PC-9 (cell line): ENCODE measurements at regions not wholly inside any gene's neighbourhood (a gene's known extent, or its start where the extent isn't known, plus 50 kb on each side); places are given as distances from the start of the nearest gene placed in this dataset.
"Not testable (repeated sequence)": the region's sequence is repeated elsewhere in the genome, so short reads cannot be mapped to it uniquely, and the experiment has no call there.

ENCODE experiments used
- BruUV-seq: library from RNA; stranded (reverse); fragments of 400-500 nt; replicated peaks from 2 replicates; lab custom pipeline; 2021; lab: Mats Ljungman, UMichigan
- CTCF ChIA-PET: fragments of 300-600 bp; sonication (Branson Sonifier 250); formaldehyde crosslinking; loops from one replicate; lab custom pipeline; 2022; ENCODE audit warnings: antibody characterized with exemption; lab: Charles Lee
- POLR2A ChIA-PET: fragments of 300-600 bp; sonication (Branson Sonifier 250); formaldehyde crosslinking; loops from one replicate; lab custom pipeline; 2022; ENCODE audit warnings: antibody characterized with exemption; ENCODE audit not compliant: unreplicated experiment; lab: Charles Lee
- DNase-seq, 2 experiments: peaks; one replicate each; pipeline versions ENCODE4 v3.0.0 to v3.0.0-alpha.2; 2015 to 2022; ENCODE audit warnings: mixed read lengths in 1 of 2
- H2AFZ ChIP-seq: fragments of 200-600 bp; sonication (generic); 2 replicates; pipeline ENCODE4 v1.8.1; 2017; ENCODE audit warnings: antibody characterized with exemption
- H3F3A ChIP-seq: fragments of 200-600 bp; sonication (generic); 2 replicates; pipeline ENCODE4 v1.8.1; 2017; ENCODE audit warnings: antibody characterized with exemption, mild to moderate bottlenecking, low read depth; ENCODE audit not compliant: insufficient read depth
- H3K27ac ChIP-seq: fragments of 200-600 bp; sonication (generic); 2 replicates; pipeline ENCODE4 v1.6.1; 2016; ENCODE audit warnings: mixed run types
- H3K27me3 ChIP-seq: fragments of 200-600 bp; sonication (generic); 2 replicates; pipeline ENCODE4 v1.6.1; 2016; ENCODE audit warnings: low read depth, mixed run types; ENCODE audit not compliant: insufficient read depth
- H3K36me3 ChIP-seq: fragments of 200-600 bp; sonication (generic); 2 replicates; pipeline ENCODE4 v1.6.1; 2016; ENCODE audit warnings: low read depth, mixed run types
- H3K4me1 ChIP-seq: fragments of 200-600 bp; sonication (generic); replicated peaks from 2 replicates; pipeline ENCODE4 v1.6.1; 2016; ENCODE audit warnings: mixed run types; ENCODE audit not compliant: insufficient read depth
- H3K4me2 ChIP-seq: fragments of 200-600 bp; sonication (generic); 2 replicates; pipeline ENCODE4 v1.6.1; 2017; ENCODE audit warnings: mixed run types
- H3K4me3 ChIP-seq: fragments of 200-600 bp; sonication (generic); 2 replicates; pipeline ENCODE4 v1.6.1; 2016; ENCODE audit warnings: mixed run types
- H3K79me2 ChIP-seq: fragments of 200-600 bp; sonication (generic); 2 replicates; pipeline ENCODE4 v1.6.1; 2017; ENCODE audit warnings: low read depth, mixed run types
- H3K9me2 ChIP-seq: fragments of 200-600 bp; sonication (generic); 2 replicates; pipeline ENCODE4 v1.8.1; 2017; ENCODE audit warnings: mild to moderate bottlenecking; ENCODE audit not compliant: insufficient read depth
- H3K9me3 ChIP-seq: fragments of 200-600 bp; sonication (generic); 2 replicates; pipeline ENCODE4 v1.8.1; 2016; ENCODE audit warnings: low read depth; ENCODE audit not compliant: insufficient read depth
- H4K20me1 ChIP-seq: fragments of 200-600 bp; sonication (generic); 2 replicates; pipeline ENCODE4 v1.8.1; 2017; ENCODE audit not compliant: insufficient read depth
- EZH2 ChIP-seq: fragments of 200-600 bp; sonication (generic); IDR thresholded peaks from 2 replicates; pipeline ENCODE4 v1.8.0; 2017; ENCODE audit warnings: antibody characterized with exemption, low read depth
- intact Hi-C: fragments of 100-400 bp; cut with micrococcal nuclease; formaldehyde crosslinking; loops from one replicate; pipeline ENCODE4 v1.10.0; 2022; ENCODE audit not compliant: unreplicated experiment
- TF ChIP-seq, protein P1 (sequence below): fragments of 200-600 bp; sonication (generic); conservative IDR thresholded peaks from 2 replicates; pipeline ENCODE4 v1.6.1; 2017; ENCODE audit warnings: mixed run types, antibody characterized with exemption, mild to moderate bottlenecking, moderate library complexity

- H3K79me2 ChIP-seq = no peaks in the 10 kb centered on the region
- H3K27ac ChIP-seq = no peak overlapping the region
- H3K36me3 ChIP-seq = no peaks in the 10 kb centered on the region
- H2AFZ ChIP-seq = no peak overlapping the region
- H3K4me3 ChIP-seq = no peak overlapping the region
- no peaks in the 10 kb centered on the region for H3K9me3 ChIP-seq
- no peaks in the 10 kb centered on the region for H4K20me1 ChIP-seq
- no peaks in the 10 kb centered on the region for H3F3A ChIP-seq
- ChIA-PET CTCF (no interaction called here), POLR2A (no interaction called here)
- no peak for DNase-seq
- no peaks in the 10 kb centered on the region for H3K4me1 ChIP-seq
- intact Hi-C loops = no loop called here
- H3K9me2 ChIP-seq = no peaks in the 10 kb centered on the region
- no TSS peak for BruUV-seq
- H3K27me3 ChIP-seq = no peaks in the 10 kb centered on the region
- H3K4me2 ChIP-seq = no peak overlapping the region
- no peak for TF ChIP-seq EZH2
- TF ChIP-seq, protein P1, sequence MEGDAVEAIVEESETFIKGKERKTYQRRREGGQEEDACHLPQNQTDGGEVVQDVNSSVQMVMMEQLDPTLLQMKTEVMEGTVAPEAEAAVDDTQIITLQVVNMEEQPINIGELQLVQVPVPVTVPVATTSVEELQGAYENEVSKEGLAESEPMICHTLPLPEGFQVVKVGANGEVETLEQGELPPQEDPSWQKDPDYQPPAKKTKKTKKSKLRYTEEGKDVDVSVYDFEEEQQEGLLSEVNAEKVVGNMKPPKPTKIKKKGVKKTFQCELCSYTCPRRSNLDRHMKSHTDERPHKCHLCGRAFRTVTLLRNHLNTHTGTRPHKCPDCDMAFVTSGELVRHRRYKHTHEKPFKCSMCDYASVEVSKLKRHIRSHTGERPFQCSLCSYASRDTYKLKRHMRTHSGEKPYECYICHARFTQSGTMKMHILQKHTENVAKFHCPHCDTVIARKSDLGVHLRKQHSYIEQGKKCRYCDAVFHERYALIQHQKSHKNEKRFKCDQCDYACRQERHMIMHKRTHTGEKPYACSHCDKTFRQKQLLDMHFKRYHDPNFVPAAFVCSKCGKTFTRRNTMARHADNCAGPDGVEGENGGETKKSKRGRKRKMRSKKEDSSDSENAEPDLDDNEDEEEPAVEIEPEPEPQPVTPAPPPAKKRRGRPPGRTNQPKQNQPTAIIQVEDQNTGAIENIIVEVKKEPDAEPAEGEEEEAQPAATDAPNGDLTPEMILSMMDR = no peak
These were observed 276.3 kb downstream of the HNRNPD start for GRCh38 chr4:82097504-82097903.

DNA sequence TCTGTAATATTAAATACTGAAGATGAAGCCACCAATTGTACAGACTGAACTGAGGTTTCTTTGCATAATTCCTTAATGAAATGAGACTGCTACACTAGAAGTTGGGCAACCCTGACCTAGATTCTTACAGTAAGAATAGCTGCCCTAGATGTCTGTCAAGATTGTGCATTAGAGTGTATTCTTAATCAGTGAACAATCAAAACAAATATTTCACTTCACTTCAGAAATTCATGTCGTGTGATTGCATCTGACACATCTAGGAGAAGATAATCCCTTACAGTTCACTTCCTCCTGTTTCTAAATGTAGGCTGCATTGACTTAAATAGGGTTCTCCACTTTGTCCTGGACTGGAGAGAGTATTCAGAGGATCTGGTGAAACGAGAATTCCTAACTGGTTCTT, 283.1 kb downstream of the HNRNPD start:
- Histone ChIP-seq H3K9me3 (no peaks in the 10 kb centered on the region), H4K20me1 (no peaks in the 10 kb centered on the region), H3K4me3 (no peak overlapping the region), H3K4me2 (no peak overlapping the region), H3K79me2 (no peaks in the 10 kb centered on the region), H3K4me1 (no peaks in the 10 kb centered on the region), H3K27me3 (no peaks in the 10 kb centered on the region), H3K9me2 (no peaks in the 10 kb centered on the region), H3K36me3 (no peaks in the 10 kb centered on the region), H3F3A (no peaks in the 10 kb centered on the region), H3K27ac (no peak overlapping the region), H2AFZ (no peak overlapping the region)
- no peak for TF ChIP-seq EZH2
- TF ChIP-seq, protein P1 = no peak
- no TSS peak for BruUV-seq
- DNase-seq = no peak
- intact Hi-C loops = no loop called here
- ChIA-PET CTCF (no interaction called here), POLR2A (no interaction called here)

DNA sequence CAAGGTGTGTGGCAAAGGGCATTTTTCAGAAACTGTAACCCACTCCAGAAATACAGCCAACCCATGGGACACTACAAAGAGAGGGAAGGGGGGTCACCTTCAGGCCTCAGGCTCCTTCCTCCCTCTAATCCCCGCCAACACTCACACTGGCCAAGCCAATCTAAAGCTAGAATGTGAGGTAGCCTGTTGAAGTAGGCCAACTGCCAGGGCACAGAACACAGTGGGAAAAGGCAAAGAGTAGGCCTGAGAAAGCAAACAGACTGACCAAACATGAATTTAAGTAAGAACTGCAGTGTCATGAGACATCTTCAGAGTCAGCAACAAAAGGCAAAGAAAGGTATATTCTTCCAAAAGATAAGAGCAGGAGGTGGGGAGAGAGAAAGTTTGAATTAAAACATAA, 289.0 kb downstream of the HNRNPD start:
- Histone ChIP-seq H3K79me2 (no peaks in the 10 kb centered on the region), H3K27me3 (no peaks in the 10 kb centered on the region), H4K20me1 (no peaks in the 10 kb centered on the region), H3K27ac (no peak overlapping the region), H3K4me2 (no peak overlapping the region), H2AFZ (no peak overlapping the region), H3F3A (no peaks in the 10 kb centered on the region), H3K9me3 (no peaks in the 10 kb centered on the region), H3K9me2 (no peaks in the 10 kb centered on the region), H3K4me3 (no peak overlapping the region), H3K4me1 (no peaks in the 10 kb centered on the region), H3K36me3 (no peaks in the 10 kb centered on the region)
- no TSS peak for BruUV-seq
- ChIA-PET POLR2A (no interaction called here), CTCF (no interaction called here)
- no peak for DNase-seq
- TF ChIP-seq, protein P1 = no peak
- no peak for TF ChIP-seq EZH2
- intact Hi-C loops = no loop called here

- H3K4me2 ChIP-seq, H3F3A ChIP-seq, BruUV-seq, H3K79me2 ChIP-seq, POLR2A ChIA-PET, H4K20me1 ChIP-seq, CTCF ChIA-PET, H3K36me3 ChIP-seq, H3K9me3 ChIP-seq, H3K27me3 ChIP-seq, H3K9me2 ChIP-seq, H2AFZ ChIP-seq, H3K4me3 ChIP-seq, H3K4me1 ChIP-seq, DNase-seq, H3K27ac ChIP-seq, intact Hi-C loops: not testable (repeated sequence)
These were observed 296.3 kb downstream of the HNRNPD start for GRCh38 chr4:82077471-82077995.
